Right ventricle myocardium inferior (tissue), 1 donor: ENCODE measurements at regions not wholly inside any gene's neighbourhood (a gene's known extent, or its start where the extent isn't known, plus 50 kb on each side); places are given as distances from the start of the nearest gene placed in this dataset.

Experiments used
- ATAC-seq: fragments of 200-7000 bp; cut with Tn5 transposase; one replicate; pipeline ENCODE4 v1.9.1; 2020; ENCODE audit warnings: mild to moderate bottlenecking, moderate library complexity
- DNase-seq: peaks from one replicate; pipeline ENCODE4 v3.0.0; 2021; ENCODE audit errors: missing footprints
- intact Hi-C: fragments of 100-400 bp; cut with DNase I; formaldehyde crosslinking; loops from one replicate; pipeline ENCODE4 v1.11.0; 2022
- donor health status: DM: no; HTN: yes; CAD: no; lungs with severe emphysema.

- intact Hi-C loops: no loop called here
- no peak for DNase-seq
- ATAC-seq: no peak
Measured at GRCh38 chr21:14609274-14609673, 63.2 kb upstream of the SAMSN1 start.

- DNase-seq: no peak
- no peak for ATAC-seq
- intact Hi-C loops: no loop called here
Measured at GRCh38 chr21:14607262-14607661, 61.1 kb upstream of the SAMSN1 start.

GRCh38 chr21:14603202-14603601 lies 57.1 kb upstream of the SAMSN1 start:
- DNase-seq: no peak
- no peak for ATAC-seq
- intact Hi-C loops: no loop called here

GRCh38 chr21:14602382-14602958 lies 56.4 kb upstream of the SAMSN1 start:
- DNase-seq (no peak), ATAC-seq (no peak)
- intact Hi-C loops: no loop called here

GRCh38 chr21:14600569-14601297 lies 54.6 kb upstream of the SAMSN1 start:
- ATAC-seq (peak; percentile 78), DNase-seq (no peak)
- intact Hi-C loops: no loop called here

- no peak for DNase-seq
Measured at GRCh38 chr21:14598065-14598464, 52.0 kb upstream of the SAMSN1 start.

More at GRCh38 chr21:14598065-14598464, 52.0 kb upstream of the SAMSN1 start:
- intact Hi-C loops: no loop called here
- no peak for ATAC-seq
